GM23248 (cell line): ENCODE measurements at regions not wholly inside any gene's neighbourhood (a gene's known extent, or its start where the extent isn't known, plus 50 kb on each side); places are given as distances from the start of the nearest gene placed in this dataset.
"Not testable (repeated sequence)": the region's sequence is repeated elsewhere in the genome, so short reads cannot be mapped to it uniquely, and the experiment has no call there.

Experiments used
- DNase-seq: peaks from one replicate; pipeline ENCODE4 v3.0.0-alpha.2; 2015
- H2AFZ ChIP-seq: fragments of 200-600 bp; sonication (generic); 2 replicates; pipeline ENCODE4 v1.6.1; 2016; ENCODE audit warnings: antibody characterized with exemption
- H3F3A ChIP-seq: fragments of 200-600 bp; sonication (generic); 2 replicates; pipeline ENCODE4 v1.6.1; 2016; ENCODE audit warnings: mild to moderate bottlenecking, antibody characterized with exemption, mixed run types; ENCODE audit not compliant: insufficient read depth
- H3K27ac ChIP-seq: fragments of 200-600 bp; sonication (generic); 2 replicates; pipeline ENCODE4 v1.5.1; 2016; ENCODE audit warnings: mild to moderate bottlenecking
- H3K27me3 ChIP-seq: fragments of 200-600 bp; sonication (generic); replicated peaks from 2 replicates; pipeline ENCODE4 v1.6.1; 2016; ENCODE audit warnings: mild to moderate bottlenecking; ENCODE audit not compliant: insufficient read depth
- H3K36me3 ChIP-seq: fragments of 200-600 bp; sonication (generic); 2 replicates; pipeline ENCODE4 v1.6.1; 2016; ENCODE audit warnings: low read depth, mild to moderate bottlenecking
- H3K4me1 ChIP-seq: fragments of 200-600 bp; sonication (generic); 2 replicates; pipeline ENCODE4 v1.6.1; 2016; ENCODE audit warnings: mild to moderate bottlenecking; ENCODE audit not compliant: insufficient read depth
- H3K4me2 ChIP-seq: fragments of 200-600 bp; sonication (generic); one replicate; pipeline ENCODE4 v1.6.1; 2016; ENCODE audit warnings: mild to moderate bottlenecking; ENCODE audit not compliant: unreplicated experiment
- H3K4me3 ChIP-seq: fragments of 200-600 bp; sonication (generic); 2 replicates; pipeline ENCODE4 v1.5.1; 2016; ENCODE audit warnings: mild to moderate bottlenecking
- H3K79me2 ChIP-seq: fragments of 200-600 bp; sonication (generic); 2 replicates; pipeline ENCODE4 v1.6.1; 2016; ENCODE audit warnings: mild to moderate bottlenecking; ENCODE audit not compliant: insufficient read depth
- H3K9ac ChIP-seq: fragments of 200-600 bp; sonication (generic); 2 replicates; pipeline ENCODE4 v1.6.1; 2016; ENCODE audit warnings: mild to moderate bottlenecking
- H3K9me2 ChIP-seq: fragments of 200-600 bp; sonication (generic); 2 replicates; pipeline ENCODE4 v1.6.1; 2016; ENCODE audit warnings: mixed run types, mild to moderate bottlenecking, moderate library complexity; ENCODE audit not compliant: insufficient read depth
- H3K9me3 ChIP-seq: fragments of 200-600 bp; sonication (generic); one replicate; pipeline ENCODE4 v1.6.1; 2017; ENCODE audit warnings: low read depth
- H4K20me1 ChIP-seq: fragments of 200-600 bp; sonication (generic); 2 replicates; pipeline ENCODE4 v1.6.0; 2016; ENCODE audit not compliant: insufficient read depth
- EZH2 ChIP-seq: fragments of 200-600 bp; sonication (generic); IDR thresholded peaks from 2 replicates; pipeline ENCODE4 v1.6.1; 2018; ENCODE audit warnings: antibody characterized with exemption, mild to moderate bottlenecking; ENCODE audit not compliant: insufficient read depth, poor library complexity, severe bottlenecking
- EZH2phosphoT487 ChIP-seq: fragments of 200-600 bp; sonication (generic); IDR thresholded peaks from 2 replicates; pipeline ENCODE4 v1.6.1; 2018; ENCODE audit warnings: antibody characterized with exemption, moderate library complexity, mild to moderate bottlenecking, low read depth; ENCODE audit not compliant: insufficient read depth
- WGBS, 2 experiments: methylation state at CpG; one replicate each; pipeline ENCODE4 v1.1.6; 2015 to 2017; ENCODE audit warnings: low lambda C conversion rate in 2 of 2, low coverage in 1 of 2; ENCODE audit errors: missing lambda C conversion rate in 2 of 2; 5-methylcytosine and 5-hydroxymethylcytosine counted together
- in situ Hi-C: fragments of 300-500 bp; cut with MboI; formaldehyde crosslinking; loops from 2 replicates; pipeline ENCODE4 v1.15.0; 2020

GRCh38 chr1:70719154-70719553, 308.1 kb downstream of the CTH start:
- H3K9ac ChIP-seq: no peak overlapping the region
- in situ Hi-C loops: no loop called here
- no peaks in the 10 kb centered on the region for H3K79me2 ChIP-seq
- H3K27me3 ChIP-seq: no peaks in the 10 kb centered on the region; the same call in 1 of the 2 replicates
- peak; percentile 17 for DNase-seq
- no peaks in the 10 kb centered on the region for H3K9me2 ChIP-seq
- no peak overlapping the region for H3K4me3 ChIP-seq
- WGBS, 2 experiments: 6 to 8% methylated on average over 2 of the region's 2 CpGs
- no peaks in the 10 kb centered on the region for H3K9me3 ChIP-seq
- H3K27ac ChIP-seq: peak overlapping the region; percentile 24; the same call in 1 of the 2 replicates
- H3K4me2 ChIP-seq: peak overlapping the region; percentile 30
- no peaks in the 10 kb centered on the region for H4K20me1 ChIP-seq
- peak overlapping the region; percentile 42; the same call in 1 of the 2 replicates for H2AFZ ChIP-seq
- no peak for TF ChIP-seq EZH2
- H3F3A ChIP-seq: 0 out of 2 replicates have a peak, but pooled peaks cover 14% of the 10 kb centered on the region
- peaks cover 21% of the 10 kb centered on the region for H3K4me1 ChIP-seq
- H3K36me3 ChIP-seq: no peaks in the 10 kb centered on the region

GRCh38 chr1:70720109-70720508, 309.0 kb downstream of the CTH start:
- no peaks in the 10 kb centered on the region for H3K9me2 ChIP-seq
- in situ Hi-C loops: no loop called here
- 38 to 76% methylated on average over 1 of the region's 1 CpG for WGBS, 2 experiments

GRCh38 chr1:70720521-70720920, 309.5 kb downstream of the CTH start:
- no peak overlapping the region for H3K4me2 ChIP-seq
- H3K27ac ChIP-seq: no peak overlapping the region
- H4K20me1 ChIP-seq: no peaks in the 10 kb centered on the region
- no peak overlapping the region for H3K4me3 ChIP-seq
- no peaks in the 10 kb centered on the region; the same call in 1 of the 2 replicates for H3K27me3 ChIP-seq
- no peak overlapping the region for H3K9ac ChIP-seq
- H3F3A ChIP-seq: 0 out of 2 replicates have a peak, but pooled peaks cover 14% of the 10 kb centered on the region
- no peaks in the 10 kb centered on the region for H3K9me2 ChIP-seq
- H3K36me3 ChIP-seq: no peaks in the 10 kb centered on the region
- TF ChIP-seq EZH2 (no peak), EZH2phosphoT487 (no peak)
- in situ Hi-C loops: no loop called here
- peaks cover 21% of the 10 kb centered on the region for H3K4me1 ChIP-seq
- no peak overlapping the region for H2AFZ ChIP-seq
- no peaks in the 10 kb centered on the region for H3K79me2 ChIP-seq
- 40 to 48% methylated on average over 1 of the region's 1 CpG for WGBS, 2 experiments
- H3K9me3 ChIP-seq: peaks cover 4% of the 10 kb centered on the region
- no peak for DNase-seq

More at GRCh38 chr1:70720109-70720508, 309.0 kb downstream of the CTH start:
- no peak overlapping the region for H2AFZ ChIP-seq
- no peak overlapping the region for H3K9ac ChIP-seq
- no peak overlapping the region for H3K27ac ChIP-seq
- H3K36me3 ChIP-seq: no peaks in the 10 kb centered on the region
- TF ChIP-seq EZH2: no peak
- no peaks in the 10 kb centered on the region for H3K79me2 ChIP-seq
- H3F3A ChIP-seq: 0 out of 2 replicates have a peak, but pooled peaks cover 14% of the 10 kb centered on the region
- H3K4me3 ChIP-seq: no peak overlapping the region
- no peaks in the 10 kb centered on the region for H4K20me1 ChIP-seq
- no peaks in the 10 kb centered on the region; the same call in 1 of the 2 replicates for H3K27me3 ChIP-seq
- H3K9me3 ChIP-seq: no peaks in the 10 kb centered on the region
- no peak for DNase-seq
- no peak overlapping the region for H3K4me2 ChIP-seq
- H3K4me1 ChIP-seq: peaks cover 21% of the 10 kb centered on the region

- WGBS, 2 experiments: 62 to 70% methylated on average over 6 of the region's 6 CpGs
- no peaks in the 10 kb centered on the region for H3K9me2 ChIP-seq
- no peak for DNase-seq
- no peaks in the 10 kb centered on the region for H3K36me3 ChIP-seq
- no peak overlapping the region for H3K27ac ChIP-seq
- H3K9me3 ChIP-seq: peaks cover 6% of the 10 kb centered on the region
- no peak overlapping the region for H3K9ac ChIP-seq
- no peak overlapping the region for H2AFZ ChIP-seq
- no peaks in the 10 kb centered on the region for H3K79me2 ChIP-seq
- no peaks in the 10 kb centered on the region; the same call in 1 of the 2 replicates for H3K27me3 ChIP-seq
- no peaks in the 10 kb centered on the region for H3K4me1 ChIP-seq
- H3K4me2 ChIP-seq: no peak overlapping the region
- no peak overlapping the region for H3K4me3 ChIP-seq
- TF ChIP-seq EZH2 (no peak), EZH2phosphoT487 (no peak)
- no peaks in the 10 kb centered on the region for H4K20me1 ChIP-seq
- H3F3A ChIP-seq: no peaks in the 10 kb centered on the region
- in situ Hi-C loops: no loop called here
Measured at GRCh38 chr1:70727886-70728489, 316.9 kb downstream of the CTH start.

GRCh38 chr1:70736518-70736917, 311.1 kb downstream of the PTGER3 start:
- not testable (repeated sequence) for DNase-seq, H3K4me1 ChIP-seq

More at GRCh38 chr1:70736518-70736917, 311.1 kb downstream of the PTGER3 start:
- H3K27me3 ChIP-seq, H3K79me2 ChIP-seq, H3K4me3 ChIP-seq, H3K9me2 ChIP-seq, H3K27ac ChIP-seq, H3K9me3 ChIP-seq, H3K9ac ChIP-seq, H2AFZ ChIP-seq, H3K4me2 ChIP-seq, H3F3A ChIP-seq, in situ Hi-C loops, H3K36me3 ChIP-seq, H4K20me1 ChIP-seq: not testable (repeated sequence)
- 72 to 77% methylated on average over 5 to 6 of the region's 6 CpGs for WGBS, 2 experiments
